Prostate gland (tissue), 2 donors: ENCODE measurements at regions not wholly inside any gene's neighbourhood (a gene's known extent, or its start where the extent isn't known, plus 50 kb on each side); places are given as distances from the start of the nearest gene placed in this dataset.

Experiments
- DNase-seq: peaks from one replicate; pipeline ENCODE4 v3.0.0-alpha.2; 2019; ENCODE audit warnings: low spot score
- H3K27ac ChIP-seq, 2 donors: fragments of 200-600 bp; sonication (generic); 2 replicates each; pipeline ENCODE4 v1.5.1; 2017 to 2019
- H3K27me3 ChIP-seq: fragments of 200-600 bp; sonication (generic); replicated peaks from 2 replicates; pipeline ENCODE4 v1.5.1; 2019; ENCODE audit not compliant: insufficient read depth
- H3K36me3 ChIP-seq, 2 donors: fragments of 200-600 bp; sonication (generic); 1 replicate in 1 of 2; 2 replicates in 1 of 2; pipeline versions ENCODE4 v1.5.1 to v1.8.1; 2017 to 2019
- H3K4me1 ChIP-seq: fragments of 200-600 bp; sonication (generic); replicated peaks from 2 replicates; pipeline ENCODE4 v1.5.1; 2019
- H3K4me3 ChIP-seq, 2 donors: fragments of 200-600 bp; sonication (generic); 2 replicates each; pipeline ENCODE4 v1.5.1; 2017 to 2019
- H3K9me3 ChIP-seq: fragments of 200-600 bp; sonication (generic); 2 replicates; pipeline ENCODE4 v1.5.1; 2017
- POLR2A ChIP-seq: fragments of 450-650 bp; IDR thresholded peaks from one replicate; pipeline ENCODE4 v1.6.1; 2016; ENCODE audit warnings: antibody characterized with exemption, mild to moderate bottlenecking
- POLR2AphosphoS5 ChIP-seq: sonication (generic); formaldehyde crosslinking; IDR thresholded peaks from one replicate; pipeline ENCODE4 v1.6.1; 2017; ENCODE audit warnings: antibody characterized with exemption
- WGBS: methylation state at CpG from one replicate; pipeline ENCODE4 v1.1.5; 2018; 5-methylcytosine and 5-hydroxymethylcytosine counted together
- intact Hi-C: fragments of 100-400 bp; cut with DNase I; formaldehyde crosslinking; loops from one replicate; pipeline ENCODE4 v1.14.2; 2022
- TF ChIP-seq, protein P1 (sequence below), 4 experiments: fragments of 200-600 bp in 2 of 4; fragments of 450-650 bp in 2 of 4; sonication (generic) in 2 of 4; IDR thresholded peaks; 1 replicate in 3 of 4; 2 replicates in 1 of 4; pipeline ENCODE4 v1.5.1; 2016 to 2019; ENCODE audit warnings: antibody characterized with exemption in 4 of 4, mild to moderate bottlenecking in 2 of 4, moderate library complexity in 2 of 4

DNA sequence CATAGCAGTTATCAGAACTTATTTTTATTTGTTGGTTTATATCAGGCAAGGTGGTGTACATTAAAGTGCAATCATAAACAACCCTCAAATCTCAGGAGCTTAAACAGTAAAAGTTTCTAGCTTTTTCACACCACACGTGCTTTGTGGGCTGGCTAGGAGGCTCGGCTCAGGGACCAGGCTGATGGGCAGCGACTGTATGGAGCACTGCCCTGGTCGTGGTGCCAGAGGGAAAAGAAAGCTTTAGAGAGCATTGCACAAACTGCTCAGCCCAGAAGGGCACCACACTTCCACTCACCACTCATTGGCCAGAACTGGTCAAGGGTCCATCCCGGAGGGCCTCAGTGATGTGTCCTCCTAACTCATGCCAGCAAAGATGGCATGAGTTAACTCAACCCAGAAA lies 123.2 kb downstream of the AQP9 start:
- Histone ChIP-seq H3K27ac (peak overlapping the region in 1 of 2 donors; percentile 33), H3K4me3 (no peak overlapping the region), H3K36me3 (no peaks in the 10 kb centered on the region), H3K4me1 (no peaks in the 10 kb centered on the region), H3K9me3 (no peaks in the 10 kb centered on the region), H3K27me3 (no peaks in the 10 kb centered on the region)
- TF ChIP-seq POLR2AphosphoS5 (no peak), POLR2A (no peak)
- TF ChIP-seq, protein P1, sequence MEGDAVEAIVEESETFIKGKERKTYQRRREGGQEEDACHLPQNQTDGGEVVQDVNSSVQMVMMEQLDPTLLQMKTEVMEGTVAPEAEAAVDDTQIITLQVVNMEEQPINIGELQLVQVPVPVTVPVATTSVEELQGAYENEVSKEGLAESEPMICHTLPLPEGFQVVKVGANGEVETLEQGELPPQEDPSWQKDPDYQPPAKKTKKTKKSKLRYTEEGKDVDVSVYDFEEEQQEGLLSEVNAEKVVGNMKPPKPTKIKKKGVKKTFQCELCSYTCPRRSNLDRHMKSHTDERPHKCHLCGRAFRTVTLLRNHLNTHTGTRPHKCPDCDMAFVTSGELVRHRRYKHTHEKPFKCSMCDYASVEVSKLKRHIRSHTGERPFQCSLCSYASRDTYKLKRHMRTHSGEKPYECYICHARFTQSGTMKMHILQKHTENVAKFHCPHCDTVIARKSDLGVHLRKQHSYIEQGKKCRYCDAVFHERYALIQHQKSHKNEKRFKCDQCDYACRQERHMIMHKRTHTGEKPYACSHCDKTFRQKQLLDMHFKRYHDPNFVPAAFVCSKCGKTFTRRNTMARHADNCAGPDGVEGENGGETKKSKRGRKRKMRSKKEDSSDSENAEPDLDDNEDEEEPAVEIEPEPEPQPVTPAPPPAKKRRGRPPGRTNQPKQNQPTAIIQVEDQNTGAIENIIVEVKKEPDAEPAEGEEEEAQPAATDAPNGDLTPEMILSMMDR (IDR thresholded peaks at IDR 0.05) = no peak
- 95% methylated on average over 5 of the region's 5 CpGs for WGBS
- DNase-seq = no peak
- intact Hi-C loops = no loop called here

DNA sequence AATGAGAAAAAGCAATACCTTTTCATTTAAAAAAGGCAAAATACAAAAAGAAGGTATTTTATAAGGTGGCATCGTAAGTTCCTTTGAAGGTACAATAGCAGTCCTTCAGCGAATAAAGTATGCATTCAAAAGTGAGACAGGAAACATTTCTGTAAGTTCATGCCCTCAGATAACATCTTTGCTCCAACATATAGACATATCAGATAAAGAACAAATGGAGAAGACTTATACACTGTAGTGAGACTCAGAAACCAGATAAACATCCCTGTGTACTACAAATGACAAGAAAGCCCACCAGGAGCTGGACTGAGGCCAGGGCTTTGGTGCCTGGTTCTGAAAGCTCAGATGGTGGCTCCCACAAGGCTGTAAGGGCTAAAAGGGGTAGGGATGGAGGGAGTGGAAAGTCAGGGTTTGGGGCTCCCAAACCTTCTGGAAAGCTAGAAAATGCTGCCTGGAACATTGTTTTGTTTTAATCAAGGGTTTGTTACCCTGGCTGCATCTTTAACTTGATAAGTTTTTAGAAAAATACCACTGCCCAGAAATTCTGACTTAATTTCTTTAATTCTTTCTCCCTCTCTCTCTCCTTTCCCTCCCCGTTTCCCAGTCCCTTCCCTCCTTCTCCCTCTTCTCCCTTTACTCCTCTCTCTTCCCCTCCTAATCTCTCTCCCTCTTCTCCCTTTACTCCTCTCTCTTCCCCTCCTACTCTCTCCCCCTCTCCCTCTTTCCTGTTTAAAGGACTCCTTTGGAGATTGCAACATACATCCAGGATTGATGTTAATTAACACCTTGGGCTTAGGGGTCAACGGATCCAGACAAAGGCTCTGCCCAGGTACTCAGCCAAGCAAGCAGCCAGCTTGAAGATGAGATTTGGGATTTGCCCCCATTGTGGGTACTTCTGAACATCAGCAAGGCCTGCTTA lies 126.1 kb downstream of the AQP9 start:
- 70% methylated on average over 4 of the region's 4 CpGs for WGBS
- Histone ChIP-seq H3K36me3 (no peaks in the 10 kb centered on the region), H3K4me3 (no peak overlapping the region), H3K4me1 (no peaks in the 10 kb centered on the region), H3K9me3 (no peaks in the 10 kb centered on the region), H3K27me3 (no peaks in the 10 kb centered on the region), H3K27ac (peak overlapping the region in 1 of 2 donors; percentile 57)
- DNase-seq = no peak
- intact Hi-C loops = no loop called here
- TF ChIP-seq POLR2AphosphoS5 (no peak), POLR2A (no peak)
- TF ChIP-seq, protein P1 (IDR thresholded peaks at IDR 0.05) = no peak

DNA sequence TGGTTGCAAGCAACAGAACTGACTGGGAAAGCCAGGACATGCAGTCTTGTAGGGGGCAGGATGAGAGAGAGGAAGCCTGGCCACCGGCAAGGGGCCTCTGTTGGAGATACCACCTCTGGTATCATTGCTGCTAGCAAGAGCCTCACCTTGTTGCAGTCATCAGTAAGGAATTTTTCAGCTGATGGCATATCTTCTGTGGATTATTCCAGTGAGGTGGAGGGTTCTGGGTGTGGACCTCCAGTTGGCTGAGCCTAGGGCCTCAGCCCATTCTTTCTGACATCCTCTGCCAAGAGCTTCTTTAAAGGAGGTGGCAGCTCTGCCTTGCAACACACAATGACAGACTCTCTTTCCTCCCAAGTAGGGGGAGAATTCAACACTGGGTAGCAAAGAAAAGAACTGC lies 128.9 kb downstream of the AQP9 start:
- no peak for TF ChIP-seq POLR2AphosphoS5
- TF ChIP-seq, protein P1 (IDR thresholded peaks at IDR 0.05) = no peak
- intact Hi-C loops = no loop called here
- Histone ChIP-seq H3K27ac (peak overlapping the region in 1 of 2 donors; percentile 80), H3K9me3 (no peaks in the 10 kb centered on the region), H3K4me3 (no peak overlapping the region), H3K36me3 (no peaks in the 10 kb centered on the region), H3K4me1 (no peaks in the 10 kb centered on the region), H3K27me3 (no peaks in the 10 kb centered on the region)
- DNase-seq = no peak
- WGBS = 86% methylated on average over 1 of the region's 1 CpG

DNA sequence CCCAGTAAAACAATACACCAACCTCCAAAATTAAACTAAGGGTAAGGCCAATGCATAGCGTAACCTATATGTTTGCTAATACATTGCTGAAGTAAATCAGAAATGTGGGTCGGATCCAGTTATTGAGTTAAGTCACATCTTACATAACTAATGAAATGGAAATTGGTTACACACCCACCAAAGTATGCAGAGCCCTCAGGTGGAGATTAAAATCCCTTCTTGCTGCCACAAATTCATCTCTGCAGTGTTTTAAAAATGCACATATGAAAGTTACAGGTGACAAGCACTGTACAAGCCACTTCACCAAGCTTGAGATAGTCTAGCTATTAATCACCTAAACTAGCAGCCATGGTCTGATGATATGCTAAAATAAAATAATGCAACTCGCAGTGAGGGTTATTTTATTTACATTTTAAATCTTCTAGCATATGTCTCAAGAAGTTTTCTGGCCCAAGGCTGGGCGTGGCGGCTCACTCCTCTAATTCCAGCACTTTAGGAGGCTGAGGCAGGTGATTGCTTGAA lies 130.6 kb downstream of the AQP9 start:
- Histone ChIP-seq H3K4me3 (no peak overlapping the region), H3K27me3 (no peaks in the 10 kb centered on the region), H3K4me1 (no peaks in the 10 kb centered on the region), H3K27ac (peak overlapping the region in 1 of 2 donors; percentile 80), H3K36me3 (no peaks in the 10 kb centered on the region), H3K9me3 (no peaks in the 10 kb centered on the region)
- intact Hi-C loops = no loop called here
- no peak for TF ChIP-seq POLR2AphosphoS5
- TF ChIP-seq POLR2A = no peak
- TF ChIP-seq, protein P1 (IDR thresholded peaks at IDR 0.05) = no peak
- DNase-seq = no peak
- WGBS = 70% methylated on average over 5 of the region's 5 CpGs
